H1 (cell line): ENCODE measurements at regions not wholly inside any gene's neighbourhood (a gene's known extent, or its start where the extent isn't known, plus 50 kb on each side); places are given as distances from the start of the nearest gene placed in this dataset.

Experiments
- CTCF ChIA-PET: fragments of 300-600 bp; sonication (Branson Sonifier 250); formaldehyde crosslinking; loops from one replicate; lab custom pipeline; 2021; ENCODE audit not compliant: partially characterized antibody; lab: Charles Lee
- POLR2A ChIA-PET: fragments of 300-600 bp; sonication (Branson Sonifier 250); formaldehyde crosslinking; loops from one replicate; lab custom pipeline; 2021; ENCODE audit warnings: inconsistent platforms; ENCODE audit not compliant: partially characterized antibody; lab: Charles Lee
- DNase-seq, 2 experiments: peaks; one replicate each; pipeline versions ENCODE4 v3.0.0 to v3.0.0-alpha.2; 2010 to 2022; ENCODE audit warnings: low spot score in 2 of 2, low read depth in 1 of 2, mixed read lengths in 1 of 2
- FAIRE-seq: peaks from 2 replicates; lab custom pipeline; 2011; peaks lifted over from hg19 to GRCh38; lab: Jason Lieb, UNC
- H2AFZ ChIP-seq: 2 replicates; pipeline ENCODE4 v1.8.1; 2012; ENCODE audit warnings: low read length, inconsistent platforms
- H2AK5ac ChIP-seq: 2 replicates; pipeline ENCODE4 v1.6.1; 2013; ENCODE audit warnings: low read depth, low read length
- H2BK120ac ChIP-seq: replicated peaks from 2 replicates; pipeline ENCODE3; 2013; ENCODE audit warnings: low read depth, low read length, inconsistent platforms
- H2BK12ac ChIP-seq: 2 replicates; pipeline ENCODE4 v1.6.1; 2013; ENCODE audit warnings: low read depth, low read length
- H2BK15ac ChIP-seq: 2 replicates; pipeline ENCODE4 v1.6.1; 2013; ENCODE audit warnings: low read length
- H2BK20ac ChIP-seq: 2 replicates; pipeline ENCODE4 v1.6.1; 2013; ENCODE audit warnings: low read length
- H2BK5ac ChIP-seq: 2 replicates; pipeline ENCODE4 v1.6.1; 2013; ENCODE audit warnings: low read depth, low read length
- H3K14ac ChIP-seq: 2 replicates; pipeline ENCODE4 v1.6.1; 2013; ENCODE audit warnings: inconsistent platforms; ENCODE audit not compliant: insufficient read length
- H3K18ac ChIP-seq: 2 replicates; pipeline ENCODE4 v1.6.1; 2013; ENCODE audit warnings: low read length; ENCODE audit errors: extremely low read depth
- H3K23ac ChIP-seq: 2 replicates; pipeline ENCODE4 v1.6.1; 2013; ENCODE audit warnings: inconsistent platforms; ENCODE audit not compliant: insufficient read length
- H3K23me2 ChIP-seq: 2 replicates; pipeline ENCODE4 v1.6.1; 2013; ENCODE audit warnings: low read depth, low read length
- H3K27ac ChIP-seq: 2 replicates; pipeline ENCODE4 v1.6.1; 2011; ENCODE audit warnings: low read depth, low read length, inconsistent platforms
- H3K27me3 ChIP-seq, 4 experiments: replicated peaks in 1 of 4; 1 replicate in 1 of 4; 2 replicates in 3 of 4; pipeline versions ENCODE4 v1.6.1 to v1.8.1; 2011 to 2013; ENCODE audit warnings: low read length in 3 of 4, mild to moderate bottlenecking in 3 of 4, inconsistent platforms in 2 of 4, mixed read lengths in 2 of 4, moderate library complexity in 1 of 4; ENCODE audit not compliant: control insufficient read depth in 3 of 4, insufficient read depth in 3 of 4; ENCODE audit errors: extremely low read depth in 1 of 4
- H3K36me3 ChIP-seq, 4 experiments: 2 replicates each; pipeline versions ENCODE4 v1.6.1 to v1.8.1; 2011 to 2013; ENCODE audit warnings: mild to moderate bottlenecking in 4 of 4, low read length in 3 of 4, moderate library complexity in 2 of 4, control low read depth in 1 of 4, inconsistent platforms in 1 of 4; ENCODE audit not compliant: insufficient read depth in 4 of 4, control insufficient read depth in 2 of 4
- H3K4ac ChIP-seq: replicated peaks from 2 replicates; pipeline ENCODE3; 2013; ENCODE audit warnings: low read length, low read depth, mixed read lengths, inconsistent platforms; ENCODE audit not compliant: insufficient read length
- H3K4me1 ChIP-seq, 4 experiments: replicated peaks in 1 of 4; 1 replicate in 1 of 4; 2 replicates in 3 of 4; pipeline versions ENCODE4 v1.6.1 to v1.8.1; 2011 to 2013; ENCODE audit warnings: low read length in 3 of 4, inconsistent platforms in 2 of 4, mixed read lengths in 1 of 4; ENCODE audit not compliant: insufficient read depth in 4 of 4, control insufficient read depth in 3 of 4
- H3K4me2 ChIP-seq, 2 experiments: 2 replicates each; pipeline versions ENCODE4 v1.6.1 to v1.8.1; 2011 to 2013; ENCODE audit warnings: low read depth in 2 of 2, low read length in 2 of 2, control low read depth in 1 of 2, inconsistent platforms in 1 of 2, mild to moderate bottlenecking in 1 of 2; ENCODE audit not compliant: insufficient read depth in 1 of 2
- H3K4me3 ChIP-seq, 4 experiments: fragments of 200-600, 300-600 bp in 1 of 4; sonication (generic), shearing (Covaris generic), sonication (Bioruptor Twin) in 1 of 4; 2 replicates each; pipeline versions ENCODE4 v1.5.1 to v1.8.1; 2011 to 2016; ENCODE audit warnings: low read length in 4 of 4, low read depth in 3 of 4, control low read depth in 2 of 4, inconsistent platforms in 2 of 4, mild to moderate bottlenecking in 2 of 4, mixed read lengths in 1 of 4, moderate library complexity in 1 of 4; ENCODE audit not compliant: insufficient read depth in 2 of 4; ENCODE audit errors: extremely low read depth in 1 of 4
- H3K56ac ChIP-seq: replicated peaks from 2 replicates; pipeline ENCODE3; 2013; ENCODE audit warnings: low read depth, mild to moderate bottlenecking, mixed read lengths, low read length, inconsistent platforms; ENCODE audit not compliant: insufficient read length
- H3K79me1 ChIP-seq: 2 replicates; pipeline ENCODE4 v1.6.1; 2013; ENCODE audit warnings: low read depth, low read length, control low read depth
- H3K79me2 ChIP-seq, 2 experiments: 2 replicates each; pipeline versions ENCODE4 v1.6.1 to v1.8.1; 2012 to 2013; ENCODE audit warnings: low read length in 2 of 2, mild to moderate bottlenecking in 2 of 2, inconsistent platforms in 1 of 2; ENCODE audit not compliant: insufficient read depth in 2 of 2, control insufficient read depth in 1 of 2
- H3K9ac ChIP-seq, 4 experiments: replicated peaks in 1 of 4; 1 replicate in 1 of 4; 2 replicates in 3 of 4; pipeline versions ENCODE4 v1.6.1 to v1.8.1; 2011 to 2013; ENCODE audit warnings: low read depth in 3 of 4, low read length in 3 of 4, control low read depth in 2 of 4, mild to moderate bottlenecking in 2 of 4, moderate library complexity in 2 of 4, inconsistent platforms in 1 of 4; ENCODE audit errors: extremely low read depth in 1 of 4
- H3K9me3 ChIP-seq, 2 experiments: 2 replicates each; pipeline versions ENCODE4 v1.6.1 to v1.8.1; 2012 to 2013; ENCODE audit warnings: mild to moderate bottlenecking in 2 of 2, moderate library complexity in 2 of 2, control low read depth in 1 of 2, inconsistent platforms in 1 of 2, low read depth in 1 of 2, low read length in 1 of 2, mixed read lengths in 1 of 2; ENCODE audit not compliant: insufficient read depth in 2 of 2
- H4K20me1 ChIP-seq, 2 experiments: replicated peaks in 1 of 2; 2 replicates each; pipeline versions ENCODE3 to v1.8.1; 2011 to 2013; ENCODE audit warnings: inconsistent platforms in 2 of 2, low read length in 2 of 2, mild to moderate bottlenecking in 1 of 2; ENCODE audit not compliant: insufficient read depth in 2 of 2, control insufficient read depth in 1 of 2
- H4K5ac ChIP-seq: 2 replicates; pipeline ENCODE4 v1.6.1; 2013; ENCODE audit warnings: low read length, low read depth, mixed read lengths, inconsistent platforms; ENCODE audit not compliant: insufficient read length
- H4K8ac ChIP-seq: 2 replicates; pipeline ENCODE4 v1.8.0; 2013; ENCODE audit warnings: mild to moderate bottlenecking, moderate library complexity, low read length, inconsistent platforms; ENCODE audit not compliant: insufficient read depth; ENCODE audit errors: extremely low read depth
- H4K91ac ChIP-seq: replicated peaks from 2 replicates; pipeline ENCODE3; 2013; ENCODE audit warnings: low read length, mixed read lengths, inconsistent platforms; ENCODE audit not compliant: insufficient read length
- CHD1 ChIP-seq: IDR thresholded peaks from 2 replicates; pipeline ENCODE4 v1.6.1; 2012; ENCODE audit warnings: low read depth, low read length, improper control_type of control experiment
- CTBP2 ChIP-seq: IDR thresholded peaks from 2 replicates; pipeline ENCODE4 v1.7.0; 2011; ENCODE audit warnings: borderline replicate concordance, mild to moderate bottlenecking, moderate library complexity, mixed read lengths, low read length; ENCODE audit not compliant: insufficient read depth, insufficient read length
- NRF1 ChIP-seq: IDR thresholded peaks from 2 replicates; pipeline ENCODE4 v1.6.1; 2011; ENCODE audit warnings: mild to moderate bottlenecking, low read depth, low read length, improper control_type of control experiment
- PHF8 ChIP-seq: fragments of 200-600 bp; sonication (generic); conservative IDR thresholded peaks from 2 replicates; pipeline ENCODE4 v1.7.1; 2012; ENCODE audit warnings: low read depth, mild to moderate bottlenecking, inconsistent platforms, low read length, moderate library complexity
- RBBP5 ChIP-seq: IDR thresholded peaks from 2 replicates; pipeline ENCODE4 v1.7.1; 2012; ENCODE audit warnings: low read depth, mild to moderate bottlenecking, inconsistent platforms, low read length, moderate library complexity, borderline replicate concordance
- SAP30 ChIP-seq: fragments of 300-600 bp; sonication (generic); IDR thresholded peaks from 2 replicates; pipeline ENCODE4 v1.7.1; 2012; ENCODE audit warnings: low read length, moderate library complexity, mild to moderate bottlenecking, inconsistent platforms; ENCODE audit not compliant: insufficient read depth, insufficient replicate concordance
- TAF7 ChIP-seq: optimal IDR thresholded peaks from 2 replicates; pipeline ENCODE3; 2011; ENCODE audit warnings: low read depth, mild to moderate bottlenecking, inconsistent platforms, low read length, moderate library complexity, borderline replicate concordance
- ZNF274 ChIP-seq: IDR thresholded peaks from 2 replicates; pipeline ENCODE4 v1.7.0; 2012; ENCODE audit warnings: low read length, borderline replicate concordance; ENCODE audit errors: extremely low read depth
- WGBS, 2 experiments: shearing (Covaris generic) in 1 of 2; methylation state at CpG; one replicate each; pipeline versions ENCODE4 v1.1.6 to v1.1.7; 2013 to 2015; ENCODE audit warnings: low lambda C conversion rate in 2 of 2, mixed read lengths in 2 of 2, inconsistent platforms in 1 of 2, low coverage in 1 of 2, missing lambda C conversion rate in 1 of 2; ENCODE audit not compliant: insufficient replicate concordance in 2 of 2, insufficient coverage in 1 of 2, insufficient read length in 1 of 2; ENCODE audit errors: extremely low coverage in 1 of 2, missing lambda C conversion rate in 1 of 2; 5-methylcytosine and 5-hydroxymethylcytosine counted together
- TF ChIP-seq, protein P1 (sequence below): IDR thresholded peaks from 2 replicates; pipeline ENCODE4 v1.6.1; 2012; ENCODE audit warnings: inconsistent platforms

DNA sequence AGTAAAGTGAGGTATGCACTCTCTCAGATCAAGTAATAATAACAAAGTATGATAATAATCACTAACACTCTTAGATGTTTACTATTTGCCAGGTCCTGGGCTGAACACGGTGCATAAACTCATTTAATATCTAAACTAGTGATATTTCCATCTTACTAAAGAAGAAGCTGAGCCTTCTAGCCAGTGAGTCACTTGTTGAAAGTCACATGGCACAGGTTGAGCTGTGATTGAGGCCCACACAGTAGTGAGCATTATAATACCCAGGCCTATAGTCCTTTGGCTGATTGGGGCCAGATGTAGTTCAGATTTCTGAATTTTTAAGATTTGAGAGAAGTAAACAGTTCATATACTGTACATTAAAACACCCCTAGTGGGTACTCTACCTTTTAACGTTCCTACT, 93.2 kb upstream of the CCDC80 start:
- Histone ChIP-seq H3K4ac (no peak overlapping the region), H3K23ac (no peak overlapping the region), H3K79me1 (no peaks in the 10 kb centered on the region), H3K18ac (no peak overlapping the region), H3K27ac (no peak overlapping the region), H2AK5ac (no peak overlapping the region), H2BK5ac (no peak overlapping the region), H3K79me2 (no peaks in the 10 kb centered on the region), H3K4me3 (no peak overlapping the region), H4K91ac (no peak overlapping the region), H3K56ac (no peak overlapping the region), H2BK120ac (no peak overlapping the region), H3K36me3 (no peaks in the 10 kb centered on the region), H3K9ac (no peak overlapping the region), H4K20me1 (no peaks in the 10 kb centered on the region), H3K14ac (no peak overlapping the region), H3K27me3 (no peaks in the 10 kb centered on the region), H4K5ac (no peak overlapping the region), H3K4me2 (no peak overlapping the region), H2BK15ac (no peak overlapping the region), H3K9me3 (no peaks in the 10 kb centered on the region), H4K8ac (no peak overlapping the region), H3K4me1 (no peaks in the 10 kb centered on the region), H2BK12ac (no peak overlapping the region), H2BK20ac (no peak overlapping the region), H3K23me2 (no peaks in the 10 kb centered on the region), H2AFZ (no peak overlapping the region)
- DNase-seq, result no peak
- 66% methylated on average over 2 of the region's 2 CpGs; no CpG with 5 or more reads in 1 of the 2 experiments for WGBS, 2 experiments
- no peak for FAIRE-seq
- POLR2A ChIA-PET, result interaction anchor here (1.0 to 1.6 kb wide), 2 partner anchors 17 to 257 kb away, joined by 3 to 4 read pairs; partner anchors contain the start of gene GTPBP8
- TF ChIP-seq CHD1 (no peak), RBBP5 (no peak), NRF1 (no peak), TAF7 (no peak), PHF8 (no peak), CTBP2 (no peak), ZNF274 (no peak), SAP30 (no peak)
- TF ChIP-seq, protein P1, sequence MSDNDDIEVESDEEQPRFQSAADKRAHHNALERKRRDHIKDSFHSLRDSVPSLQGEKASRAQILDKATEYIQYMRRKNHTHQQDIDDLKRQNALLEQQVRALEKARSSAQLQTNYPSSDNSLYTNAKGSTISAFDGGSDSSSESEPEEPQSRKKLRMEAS, result no peak
- CTCF ChIA-PET, result interaction anchor here (0.6 to 4.5 kb wide), 43 partner anchors 12 to 440 kb away, joined by 3 to 51 read pairs (median 4); partner anchors contain the start of genes CCDC80, CD200R1, GTPBP8 and SLC9C1
